GM12872 (cell line): ENCODE measurements at regions not wholly inside any gene's neighbourhood (a gene's known extent, or its start where the extent isn't known, plus 50 kb on each side); places are given as distances from the start of the nearest gene placed in this dataset.

Experiments used
- CTCF ChIP-seq: IDR thresholded peaks from 3 replicates; pipeline ENCODE4 v1.5.1; 2011; ENCODE audit warnings: low read depth, mild to moderate bottlenecking, low read length, moderate library complexity; ENCODE audit not compliant: insufficient read depth

DNA sequence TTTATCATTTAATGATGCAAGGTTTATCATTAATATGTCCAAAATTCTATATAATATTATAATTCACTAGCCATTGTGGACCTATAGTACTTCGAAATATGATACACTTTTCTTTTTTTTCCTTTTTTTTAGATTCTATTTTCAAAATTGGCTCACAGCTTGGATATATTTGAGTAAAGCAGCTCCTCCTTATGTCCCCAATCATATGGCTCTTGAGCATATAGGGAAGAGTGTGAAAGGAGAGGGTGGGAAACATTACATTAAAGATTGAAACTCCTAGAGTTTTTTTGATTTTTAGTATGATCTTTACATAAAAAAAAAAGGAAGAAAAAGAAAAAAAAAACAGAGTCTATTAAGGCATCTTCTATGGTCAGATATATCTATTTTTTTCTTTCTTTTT is 457.9 kb downstream of the RIT2 start:
- no peak for TF ChIP-seq CTCF

DNA sequence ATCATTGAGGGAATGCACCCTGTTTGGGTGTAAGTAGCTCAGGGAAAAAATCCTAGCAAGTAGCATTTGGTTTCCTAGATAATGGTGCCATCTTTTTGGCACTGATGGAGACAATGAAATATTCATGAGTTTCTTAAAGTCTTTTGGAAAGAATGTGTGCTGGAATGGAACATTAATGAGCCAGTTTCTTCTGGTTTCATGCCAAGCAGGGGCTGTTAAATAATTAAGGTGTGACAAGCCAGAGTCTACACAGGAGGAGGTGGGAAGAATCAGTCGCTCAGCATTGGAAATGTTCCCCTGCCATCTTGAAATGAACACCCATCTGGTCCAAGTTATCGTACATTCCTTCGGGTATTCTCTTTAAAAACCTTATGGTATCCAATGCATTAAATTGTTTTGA is 457.3 kb downstream of the RIT2 start:
- TF ChIP-seq CTCF = no peak

DNA sequence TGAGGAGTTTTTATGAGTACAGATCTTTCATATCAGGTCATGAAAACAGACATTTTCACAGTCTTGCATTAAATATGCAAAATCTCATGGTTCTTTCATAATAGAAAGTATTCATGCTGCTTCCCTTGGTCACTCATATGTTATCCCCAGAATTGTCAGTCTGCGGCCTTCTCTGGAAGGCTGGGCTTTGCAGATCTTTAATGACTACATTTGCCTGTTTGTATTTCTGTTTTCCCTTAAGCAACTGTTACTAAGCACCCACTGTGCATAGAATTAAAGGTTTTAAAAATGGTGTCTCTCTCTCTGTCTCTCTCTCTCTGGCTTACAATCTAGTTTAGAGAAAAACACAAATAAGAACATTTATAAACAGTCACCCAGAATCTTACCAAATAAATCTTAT is 456.3 kb downstream of the RIT2 start:
- TF ChIP-seq CTCF = no peak

DNA sequence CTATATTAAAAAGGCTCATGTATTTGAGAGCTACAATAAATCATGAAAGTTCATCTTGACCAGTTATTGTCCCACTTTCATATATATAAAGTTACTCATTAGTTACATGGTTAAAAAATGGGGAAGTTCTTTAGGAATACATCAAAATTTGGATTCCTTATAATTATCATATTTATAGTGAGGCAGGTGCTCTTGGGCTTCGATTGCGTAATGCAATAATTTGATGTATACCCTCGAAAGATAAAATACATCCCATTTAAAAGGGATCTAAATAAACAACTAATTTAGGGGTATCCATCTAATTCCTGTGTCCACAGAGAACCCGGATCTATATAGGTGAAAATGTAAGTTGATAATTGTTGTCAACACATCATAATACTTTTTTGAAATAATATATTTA is 444.6 kb downstream of the RIT2 start:
- TF ChIP-seq CTCF = no peak

- no peak for TF ChIP-seq CTCF
Measured at GRCh38 chr18:42675810-42676209, 439.7 kb downstream of the RIT2 start.

DNA sequence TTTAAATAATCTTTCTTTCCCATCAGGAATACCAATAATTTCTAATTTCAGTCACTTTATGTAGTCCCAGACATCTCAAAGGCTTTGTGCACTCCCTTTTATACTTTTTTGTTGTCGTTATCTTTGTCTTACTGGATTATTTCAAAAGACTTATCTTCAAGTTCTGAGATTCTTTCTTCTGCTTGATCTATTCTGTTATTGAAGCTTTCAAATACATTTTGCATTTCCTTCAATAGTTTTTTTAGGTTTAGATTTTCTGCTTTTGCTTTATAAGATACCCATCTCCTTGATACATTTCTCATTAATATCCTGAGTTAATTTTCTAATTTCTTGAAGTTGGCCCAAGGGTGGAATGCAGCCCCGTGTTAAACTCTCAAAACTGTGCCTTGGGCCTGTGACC is 432.4 kb downstream of the RIT2 start:
- no peak for TF ChIP-seq CTCF

DNA sequence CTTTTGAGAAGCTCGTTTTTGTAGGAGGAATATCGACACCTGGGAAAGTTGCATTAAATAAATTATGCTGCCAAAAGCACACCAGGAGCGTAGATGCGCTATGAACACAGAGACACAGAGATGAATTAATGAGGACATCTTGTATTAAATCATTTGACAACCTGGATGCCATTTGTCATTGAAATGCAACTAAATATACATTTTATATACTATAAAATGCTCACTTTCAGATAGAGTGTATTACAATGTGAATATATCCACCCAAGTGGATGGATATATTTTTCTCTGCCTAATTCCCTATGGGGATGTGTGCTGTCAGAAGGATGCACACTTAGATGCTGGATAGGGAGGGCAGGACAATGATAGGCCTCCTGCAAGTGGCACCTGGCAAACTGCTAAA is 426.2 kb downstream of the RIT2 start:
- TF ChIP-seq CTCF = no peak
